ENCODE measurements at regions not wholly inside any gene's neighbourhood (a gene's known extent, or its start where the extent isn't known, plus 50 kb on each side); places are given as distances from the start of the nearest gene placed in this dataset.

DNA sequence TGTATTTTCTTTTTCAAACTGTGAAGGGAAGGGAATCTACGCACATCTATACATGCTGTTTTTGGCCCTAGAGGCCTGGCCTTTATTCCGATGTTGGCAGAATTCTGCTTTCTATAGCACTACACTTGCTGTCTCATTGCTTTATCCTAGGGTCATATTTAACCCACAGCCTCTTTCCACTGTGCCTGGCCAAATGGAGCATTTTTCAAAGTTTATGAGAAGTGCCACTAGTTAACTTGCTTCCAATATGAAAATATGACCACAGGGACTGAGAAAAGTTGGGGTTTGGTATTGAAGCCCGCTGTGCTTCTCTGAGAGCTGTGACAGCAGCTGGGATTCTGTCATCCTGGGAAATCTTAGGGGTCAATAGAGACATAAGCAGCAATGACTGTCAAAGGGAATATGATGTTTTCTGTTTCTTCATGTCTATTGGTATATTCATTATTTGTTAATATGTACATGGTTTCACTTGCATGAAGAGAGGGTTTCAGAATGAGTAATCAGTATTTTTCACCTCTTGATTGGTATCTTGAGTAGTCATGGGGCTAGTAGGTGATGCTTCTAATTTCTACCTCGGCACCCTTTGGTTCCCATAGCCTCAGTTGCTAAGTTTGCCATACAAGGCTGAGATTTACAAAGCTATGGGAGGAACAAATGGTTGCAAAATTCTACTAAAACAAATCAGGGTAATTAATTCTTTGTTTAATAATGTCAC lies 275.8 kb upstream of the RBMS3 start:
- TF ChIP-seq, protein P1, sequence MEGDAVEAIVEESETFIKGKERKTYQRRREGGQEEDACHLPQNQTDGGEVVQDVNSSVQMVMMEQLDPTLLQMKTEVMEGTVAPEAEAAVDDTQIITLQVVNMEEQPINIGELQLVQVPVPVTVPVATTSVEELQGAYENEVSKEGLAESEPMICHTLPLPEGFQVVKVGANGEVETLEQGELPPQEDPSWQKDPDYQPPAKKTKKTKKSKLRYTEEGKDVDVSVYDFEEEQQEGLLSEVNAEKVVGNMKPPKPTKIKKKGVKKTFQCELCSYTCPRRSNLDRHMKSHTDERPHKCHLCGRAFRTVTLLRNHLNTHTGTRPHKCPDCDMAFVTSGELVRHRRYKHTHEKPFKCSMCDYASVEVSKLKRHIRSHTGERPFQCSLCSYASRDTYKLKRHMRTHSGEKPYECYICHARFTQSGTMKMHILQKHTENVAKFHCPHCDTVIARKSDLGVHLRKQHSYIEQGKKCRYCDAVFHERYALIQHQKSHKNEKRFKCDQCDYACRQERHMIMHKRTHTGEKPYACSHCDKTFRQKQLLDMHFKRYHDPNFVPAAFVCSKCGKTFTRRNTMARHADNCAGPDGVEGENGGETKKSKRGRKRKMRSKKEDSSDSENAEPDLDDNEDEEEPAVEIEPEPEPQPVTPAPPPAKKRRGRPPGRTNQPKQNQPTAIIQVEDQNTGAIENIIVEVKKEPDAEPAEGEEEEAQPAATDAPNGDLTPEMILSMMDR (IDR thresholded peaks at IDR 0.05) = no peak
- TF ChIP-seq POLR2A (IDR thresholded peaks at IDR 0.05) = no peak

Measured in lower leg skin (tissue), 3 donors.